ENCODE measurements at regions not wholly inside any gene's neighbourhood (a gene's known extent, or its start where the extent isn't known, plus 50 kb on each side); places are given as distances from the start of the nearest gene placed in this dataset.

DNA sequence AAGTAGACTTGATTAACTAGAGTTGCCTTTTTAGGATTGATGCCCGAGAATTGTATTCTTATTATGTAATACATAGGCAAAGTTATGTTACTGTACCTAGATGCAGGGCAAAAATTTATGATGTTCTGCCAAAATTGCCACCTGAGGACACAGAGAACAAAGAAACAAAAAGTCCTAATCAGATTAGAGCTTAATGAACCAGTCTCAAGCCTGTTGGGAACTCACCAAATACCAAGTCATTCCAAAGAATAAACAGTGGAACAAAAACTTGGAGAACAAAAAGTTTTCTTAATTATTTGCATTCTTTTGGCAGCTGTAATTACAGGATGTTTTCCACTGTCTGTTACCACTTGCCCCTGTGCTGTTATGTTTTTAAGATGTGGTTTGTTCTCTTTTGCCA lies 154.7 kb upstream of the SGK1 start:
- DNase-seq: no peak

GRCh38 chr6:134472046-134472445 lies 154.1 kb upstream of the SGK1 start:
- no peak for DNase-seq

GRCh38 chr6:134470457-134470975 lies 152.6 kb upstream of the SGK1 start:
- DNase-seq: no peak

DNA sequence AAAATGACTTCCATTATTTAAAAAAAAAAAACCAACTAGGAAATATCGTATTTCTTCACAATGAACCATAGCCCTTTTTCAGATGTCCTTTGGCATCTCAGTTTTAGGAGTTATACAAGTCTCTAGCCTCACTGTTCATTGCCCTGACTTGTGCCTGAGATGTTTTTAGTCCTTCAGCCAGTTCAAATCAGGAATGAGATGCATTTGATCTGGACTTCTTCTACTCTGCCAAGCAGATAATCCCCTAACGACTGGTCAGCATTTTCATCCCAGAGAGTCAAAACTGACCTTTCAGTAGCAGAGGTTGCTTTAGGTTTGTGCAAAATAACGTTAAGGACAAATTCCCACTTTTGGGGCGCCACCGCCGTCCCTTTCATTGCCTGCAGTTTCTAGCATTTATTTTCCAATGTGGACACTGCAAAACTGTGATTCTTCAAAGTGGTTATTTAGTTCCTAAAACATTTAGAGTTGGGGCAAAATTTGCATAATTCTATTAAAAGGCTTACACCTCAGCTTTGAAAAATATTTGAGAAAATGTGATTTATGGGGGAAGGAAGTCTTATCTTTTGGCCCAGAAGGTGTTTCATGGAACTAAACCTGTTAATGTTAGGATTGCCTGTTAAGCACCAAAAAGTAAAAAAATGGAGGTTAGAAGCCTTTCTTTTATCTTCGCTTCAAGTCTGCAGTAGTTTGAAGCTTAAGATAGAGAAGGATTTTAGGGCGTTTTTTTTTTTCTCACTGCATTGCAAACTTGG lies 152.0 kb upstream of the SGK1 start:
- no peak for DNase-seq

- no peak for DNase-seq
These were observed 150.7 kb upstream of the SGK1 start for GRCh38 chr6:134468633-134469032.

DNA sequence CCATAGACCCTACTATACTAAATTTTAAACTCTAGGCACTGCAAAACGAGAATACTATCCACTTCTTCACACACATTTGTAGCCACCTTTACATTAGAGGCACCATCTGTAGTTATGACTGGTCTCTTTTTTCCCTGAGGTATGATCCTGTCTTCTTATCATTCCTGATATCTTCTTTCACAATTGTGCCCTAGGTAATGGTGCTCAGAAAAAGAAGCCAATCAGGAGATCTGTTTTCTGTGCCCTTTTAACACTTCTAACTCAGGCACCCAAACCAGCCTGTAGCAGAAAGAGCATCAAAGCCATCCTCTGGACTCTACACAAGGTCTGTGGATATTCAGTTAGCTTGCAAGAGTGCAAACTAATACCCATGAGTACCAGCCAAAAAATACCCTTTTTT lies 149.7 kb upstream of the SGK1 start:
- DNase-seq: no peak

GRCh38 chr6:134466771-134467525 lies 149.0 kb upstream of the SGK1 start:
- no peak for DNase-seq

DNA sequence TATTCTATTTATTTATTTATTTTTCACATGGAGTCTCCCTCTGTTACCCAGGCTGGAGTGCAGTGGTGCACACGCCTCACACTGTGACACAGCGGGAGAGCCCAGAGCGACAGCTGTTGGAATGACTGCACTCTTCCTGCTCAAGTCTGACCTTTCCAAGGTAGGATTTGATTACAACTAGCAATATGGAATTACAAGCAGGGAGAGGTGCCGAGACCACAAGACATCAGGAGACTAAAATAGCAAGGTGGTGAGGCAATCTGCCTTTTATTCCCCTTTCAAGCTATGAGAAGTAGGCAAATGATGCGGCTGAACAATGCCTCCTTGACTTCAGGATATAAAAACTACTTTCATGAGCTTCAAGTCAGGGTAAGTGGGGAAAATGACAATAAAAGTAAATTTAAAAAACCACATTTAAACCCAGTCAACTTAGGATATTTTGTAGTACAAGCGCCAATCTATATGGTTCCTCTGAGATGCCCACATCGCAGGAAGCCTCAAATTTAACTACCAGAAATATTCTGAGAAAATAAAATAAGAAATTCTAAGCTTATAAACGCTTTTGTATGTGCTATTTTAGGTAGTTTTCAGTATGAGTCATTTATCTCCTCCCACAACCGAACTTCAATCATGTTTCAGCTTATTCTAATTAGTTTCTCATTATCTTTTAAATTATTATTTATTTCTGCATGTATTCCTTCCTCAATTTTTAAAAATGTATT lies 146.9 kb upstream of the SGK1 start:
- no peak for DNase-seq

DNA sequence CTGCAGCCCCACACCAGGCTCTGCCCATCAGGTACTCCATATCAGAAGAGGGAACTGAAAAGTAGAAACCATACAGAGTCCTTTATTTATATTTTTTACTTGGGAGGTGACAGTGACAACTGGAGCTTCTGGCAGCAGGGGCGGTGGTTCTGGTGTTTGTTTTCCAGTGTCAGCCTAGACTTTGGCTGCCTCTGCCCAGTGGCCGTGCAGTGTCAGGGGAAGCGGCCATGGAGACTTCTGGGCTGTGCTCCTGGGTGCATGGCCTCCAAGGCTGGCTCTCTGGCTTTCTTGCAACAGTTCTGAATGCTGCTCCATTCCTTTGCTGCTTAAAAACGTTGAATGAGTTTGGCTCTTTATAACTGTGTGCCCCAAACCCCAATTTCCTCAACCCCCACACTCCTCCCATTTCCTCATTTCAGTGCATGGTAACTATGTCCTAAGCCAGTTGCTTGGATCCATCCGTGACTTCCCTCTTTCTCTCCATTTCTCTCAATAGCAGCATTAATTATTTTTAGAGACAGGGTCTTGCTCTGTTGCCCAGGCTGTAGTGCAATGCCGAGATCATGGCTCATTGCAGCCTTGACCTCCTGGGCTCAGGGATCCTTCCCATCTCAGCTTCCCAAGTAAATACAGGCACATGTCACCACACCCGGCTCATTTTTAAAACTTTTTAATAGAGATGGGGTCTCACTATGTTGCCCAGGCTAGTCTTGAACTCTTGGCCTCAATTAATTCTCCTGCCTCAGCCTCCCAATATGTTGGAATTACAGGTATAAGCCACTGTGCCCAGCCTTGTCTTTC lies 141.1 kb upstream of the SGK1 start:
- DNase-seq: no peak

DNA sequence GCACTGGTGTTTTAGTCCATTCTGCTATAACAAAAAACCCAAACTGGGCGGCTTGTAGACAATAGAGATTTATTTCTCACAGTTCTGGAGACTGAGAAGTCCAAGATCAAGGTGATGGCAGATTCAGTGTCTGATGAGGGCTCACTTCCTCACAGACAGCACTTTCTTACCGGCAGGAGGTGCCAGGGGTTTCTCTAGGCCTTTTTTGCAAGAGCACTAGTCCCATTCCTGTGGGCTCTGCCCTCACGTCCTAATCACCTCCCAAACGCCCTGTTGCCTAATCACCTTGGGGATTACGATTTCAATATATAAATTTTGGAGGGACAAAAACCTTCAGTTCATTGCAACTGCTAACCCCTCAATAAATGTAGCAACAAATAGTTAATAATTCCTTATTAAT lies 140.0 kb upstream of the SGK1 start:
- no peak for DNase-seq

- no peak for DNase-seq
These were observed 138.3 kb upstream of the SGK1 start for GRCh38 chr6:134456226-134456625.

DNA sequence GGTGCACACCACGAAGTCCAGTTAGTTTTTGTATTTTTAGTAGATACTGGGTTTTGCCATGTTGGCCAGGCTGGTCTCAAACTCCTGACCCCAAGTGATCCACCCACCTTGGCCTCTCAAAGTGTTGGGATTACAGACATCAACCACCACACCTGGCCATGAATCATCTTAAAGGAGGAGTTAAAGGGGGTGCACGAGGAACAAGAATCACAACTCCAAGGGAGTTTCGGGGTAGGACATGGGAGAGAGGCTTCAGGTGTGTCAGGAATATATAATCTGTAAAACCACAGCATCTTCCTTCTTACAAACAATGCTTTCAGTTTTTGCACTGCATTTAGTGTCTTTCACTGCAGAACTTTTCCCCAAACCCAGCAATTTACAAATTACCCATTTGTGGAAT lies 137.4 kb upstream of the SGK1 start:
- no peak for DNase-seq

DNA sequence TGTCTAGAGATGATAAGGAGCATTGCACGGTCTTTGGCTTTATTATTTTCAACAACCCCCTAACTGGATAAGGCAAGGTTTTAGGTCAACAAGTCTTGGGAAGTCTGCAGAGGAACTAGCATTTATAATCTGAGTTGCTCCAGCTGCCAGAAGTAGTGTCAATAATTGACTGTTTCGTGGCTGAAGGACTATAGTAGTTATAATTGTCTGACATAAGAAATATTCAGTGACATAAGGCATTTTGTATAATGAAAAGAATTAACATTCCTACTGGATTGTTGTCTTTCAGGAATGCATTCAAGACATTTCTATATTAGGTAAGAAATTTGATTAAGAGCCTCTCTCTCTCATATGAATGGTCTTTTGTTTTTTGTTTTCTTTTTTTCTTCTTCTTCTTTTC lies 136.9 kb upstream of the SGK1 start:
- no peak for DNase-seq

- DNase-seq: no peak
These were observed 136.0 kb upstream of the SGK1 start for GRCh38 chr6:134453792-134454510.

GRCh38 chr6:134452906-134453305 lies 135.0 kb upstream of the SGK1 start:
- DNase-seq: no peak

DNA sequence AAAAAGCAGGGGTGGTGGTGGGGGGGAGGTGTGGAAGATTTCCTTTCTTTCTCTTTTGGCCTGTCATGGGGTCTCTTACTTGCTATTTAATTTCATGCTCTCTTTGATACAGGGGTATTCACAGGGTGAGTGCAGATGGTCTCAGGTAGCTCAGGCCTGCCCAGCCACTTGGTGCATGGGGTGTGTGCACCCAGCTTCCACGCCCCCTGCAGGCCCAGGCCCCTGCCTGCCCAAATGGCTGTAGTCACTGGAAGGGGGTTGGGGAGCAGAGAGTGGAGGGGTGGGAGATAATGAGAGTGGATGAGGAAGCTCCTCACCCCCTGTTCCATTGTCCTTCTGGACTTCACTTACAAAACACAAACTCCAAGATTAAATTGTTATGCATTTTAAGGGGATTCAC lies 133.6 kb upstream of the SGK1 start:
- no peak for DNase-seq

- DNase-seq: no peak
These were observed 131.9 kb upstream of the SGK1 start for GRCh38 chr6:134449781-134450180.

- DNase-seq: no peak
These were observed 131.1 kb upstream of the SGK1 start for GRCh38 chr6:134449004-134449403.

DNA sequence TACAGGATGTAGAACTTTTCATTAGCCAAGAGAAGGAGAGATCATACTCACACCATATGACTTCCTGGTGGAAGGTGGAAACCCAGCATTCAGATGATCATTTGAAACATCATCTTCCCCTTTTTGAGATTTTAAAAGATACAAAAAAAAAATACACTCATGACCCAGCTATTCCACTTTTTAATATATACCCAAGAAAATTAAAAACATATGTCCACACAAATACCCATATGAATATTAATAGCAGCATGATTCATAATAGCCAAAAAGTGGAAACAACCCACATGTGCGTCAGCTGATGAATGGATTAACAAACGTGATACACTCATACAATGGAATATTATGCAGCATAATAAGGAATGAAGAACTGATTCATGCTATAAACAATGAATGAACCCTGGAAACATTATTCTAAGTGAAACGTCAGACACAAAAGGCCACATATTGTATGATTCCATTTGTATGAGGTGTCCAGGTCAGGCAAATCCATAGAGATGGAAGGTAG lies 130.0 kb upstream of the SGK1 start:
- DNase-seq: no peak

GRCh38 chr6:134447423-134447822 lies 129.5 kb upstream of the SGK1 start:
- DNase-seq: no peak

DNA sequence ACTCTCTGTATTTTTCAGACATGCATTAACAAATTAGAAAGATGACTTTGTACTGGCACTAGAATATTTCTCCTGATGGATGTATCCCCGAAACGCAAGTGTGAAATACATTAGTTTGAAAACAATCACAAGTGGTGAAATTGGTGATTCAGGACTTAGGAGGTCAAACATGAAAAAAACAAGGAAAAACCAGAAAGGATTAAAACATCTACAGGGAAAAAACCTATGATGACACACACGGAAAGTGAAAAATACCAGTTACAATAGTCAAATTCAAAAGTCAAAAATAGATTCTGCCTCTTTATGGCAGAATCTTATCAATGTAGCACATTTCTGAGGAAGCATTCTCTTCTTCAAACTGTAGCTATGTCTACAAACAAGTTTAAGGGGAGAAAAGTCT lies 129.0 kb upstream of the SGK1 start:
- no peak for DNase-seq

Measured in stimulated activated CD4-positive, alpha-beta T cell treated with anti-CD3 and anti-CD28 coated beads, Interleukin-4, amount 100 ng/mL, for 4 hours (primary cell).